ENCODE measurements at regions not wholly inside any gene's neighbourhood (a gene's known extent, or its start where the extent isn't known, plus 50 kb on each side); places are given as distances from the start of the nearest gene placed in this dataset.

DNA sequence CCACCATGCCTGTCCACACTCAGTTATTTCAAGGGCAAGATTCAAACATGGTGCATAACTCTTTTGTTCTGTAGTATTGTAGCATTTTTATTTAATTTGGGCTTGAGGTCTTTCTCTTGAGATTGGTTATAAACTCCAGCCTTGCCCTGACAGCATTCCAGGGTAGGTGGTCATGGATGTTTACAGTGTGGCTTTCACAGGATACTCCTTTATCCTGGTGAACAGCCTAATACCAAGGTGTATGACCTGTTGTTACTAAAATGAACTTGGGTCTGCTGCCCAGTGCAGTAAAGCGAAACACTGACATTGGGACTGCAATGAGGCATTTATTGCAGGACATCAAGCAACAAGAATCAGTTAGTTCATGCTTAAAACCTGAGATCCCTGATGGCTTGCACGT lies 434.8 kb downstream of the ANKRD50 start:
- Histone ChIP-seq H3K4me1 (ENCODE audit: control insufficient read depth in 1 of 2, insufficient read depth in 2 of 2, low read depth in 1 of 2, low read length in 1 of 2) (peaks cover 6 to 19% of the 10 kb centered on the region in 2 experiments; a peak in 3 of 4 replicates), H3K27ac (ENCODE audit: low read depth in 2 of 2, low read length in 1 of 2) (peak overlapping the region in 1 of 2 experiments; percentile 83; a peak in 2 of 4 replicates), H3F3A (replicated peaks; ENCODE audit: insufficient read depth) (no peaks in the 10 kb centered on the region), H3K4me2 (no peak overlapping the region), H3K79me2 (ENCODE audit: insufficient read depth) (no peaks in the 10 kb centered on the region), H3K9me3 (no peaks in the 10 kb centered on the region), H3K36me3 (replicated peaks in 1 of 2; ENCODE audit: control insufficient read depth in 1 of 2, insufficient read depth in 2 of 2, low read length in 1 of 2) (no peaks in the 10 kb centered on the region), H3K9ac (no peak overlapping the region), H2AFZ (ENCODE audit: low read depth) (no peak overlapping the region), H3K4me3 (ENCODE audit: low read depth in 2 of 2, low read length in 1 of 2) (no peak overlapping the region), H3K27me3 (ENCODE audit: insufficient read depth) (no peaks in the 10 kb centered on the region), H3K9me2 (no peaks in the 10 kb centered on the region), H4K20me1 (ENCODE audit: insufficient read depth) (no peaks in the 10 kb centered on the region)
- TF ChIP-seq MXI1 (IDR thresholded peaks at IDR 0.05; ENCODE audit: low read depth, low read length) (no peak), SMC3 (IDR thresholded peaks at IDR 0.05; ENCODE audit: low read depth, low read length) (no peak), RAD21 (IDR thresholded peaks at IDR 0.05; ENCODE audit: low read length) (no peak), YY1 (IDR thresholded peaks at IDR 0.05; ENCODE audit: low read depth) (no peak), RXRA (IDR thresholded peaks at IDR 0.05; ENCODE audit: borderline replicate concordance, low read depth) (no peak), EZH2phosphoT487 (IDR thresholded peaks at IDR 0.05; ENCODE audit: borderline replicate concordance, low read depth) (no peak)
- TF ChIP-seq, protein P1, sequence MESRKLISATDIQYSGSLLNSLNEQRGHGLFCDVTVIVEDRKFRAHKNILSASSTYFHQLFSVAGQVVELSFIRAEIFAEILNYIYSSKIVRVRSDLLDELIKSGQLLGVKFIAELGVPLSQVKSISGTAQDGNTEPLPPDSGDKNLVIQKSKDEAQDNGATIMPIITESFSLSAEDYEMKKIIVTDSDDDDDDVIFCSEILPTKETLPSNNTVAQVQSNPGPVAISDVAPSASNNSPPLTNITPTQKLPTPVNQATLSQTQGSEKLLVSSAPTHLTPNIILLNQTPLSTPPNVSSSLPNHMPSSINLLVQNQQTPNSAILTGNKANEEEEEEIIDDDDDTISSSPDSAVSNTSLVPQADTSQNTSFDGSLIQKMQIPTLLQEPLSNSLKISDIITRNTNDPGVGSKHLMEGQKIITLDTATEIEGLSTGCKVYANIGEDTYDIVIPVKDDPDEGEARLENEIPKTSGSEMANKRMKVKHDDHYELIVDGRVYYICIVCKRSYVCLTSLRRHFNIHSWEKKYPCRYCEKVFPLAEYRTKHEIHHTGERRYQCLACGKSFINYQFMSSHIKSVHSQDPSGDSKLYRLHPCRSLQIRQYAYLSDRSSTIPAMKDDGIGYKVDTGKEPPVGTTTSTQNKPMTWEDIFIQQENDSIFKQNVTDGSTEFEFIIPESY (IDR thresholded peaks at IDR 0.05; ENCODE audit: borderline replicate concordance, low read depth), result no peak
- ChIA-PET CTCF (no interaction called here), POLR2A (no interaction called here)
- 96% methylated on average over 2 of the region's 2 CpGs for WGBS (ENCODE audit: low lambda C conversion rate)
- DNase-seq, result no peak

DNA sequence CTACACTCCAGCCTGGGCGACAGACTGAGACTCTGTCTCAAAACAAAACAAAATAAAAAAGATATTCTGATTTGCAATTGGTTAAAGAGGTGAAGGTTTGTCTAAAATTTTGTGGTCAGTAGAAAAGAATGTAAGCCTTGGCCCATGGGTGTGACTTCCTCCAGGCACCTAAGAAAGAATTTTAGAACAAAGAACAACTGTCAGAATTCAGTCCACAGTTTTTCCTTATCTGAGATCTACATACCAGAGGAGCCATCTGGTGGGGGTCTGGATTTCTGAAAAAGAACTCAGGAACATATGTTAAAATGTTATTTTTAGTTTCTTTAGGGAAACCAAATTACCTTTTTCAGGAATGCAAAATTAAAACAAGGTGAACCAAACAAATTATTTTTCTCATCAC lies 434.1 kb downstream of the ANKRD50 start:
- peak overlapping the region in 1 of 2 experiments; percentile 88; a peak in 3 of 4 replicates for H3K27ac ChIP-seq (ENCODE audit: low read depth in 2 of 2, low read length in 1 of 2)
- H3K9ac ChIP-seq, result no peak overlapping the region
- no peak overlapping the region for H3K4me2 ChIP-seq
- DNase-seq, result peak; percentile 29
- no peaks in the 10 kb centered on the region for H3K9me2 ChIP-seq
- ChIA-PET CTCF (no interaction called here), POLR2A (interaction anchor here (0.5 kb wide), 1 partner anchor 46 kb away, joined by 3 read pairs; no protein-coding TSS in a partner anchor)
- H3K9me3 ChIP-seq, result no peaks in the 10 kb centered on the region
- peaks cover 6 to 19% of the 10 kb centered on the region in 2 experiments; a peak in 3 of 4 replicates for H3K4me1 ChIP-seq (ENCODE audit: control insufficient read depth in 1 of 2, insufficient read depth in 2 of 2, low read depth in 1 of 2, low read length in 1 of 2)
- no peaks in the 10 kb centered on the region for H4K20me1 ChIP-seq (ENCODE audit: insufficient read depth)
- H3K4me3 ChIP-seq (ENCODE audit: low read depth in 2 of 2, low read length in 1 of 2), result no peak overlapping the region
- no peak overlapping the region; the same call in 1 of the 2 replicates for H2AFZ ChIP-seq (ENCODE audit: low read depth)
- H3F3A ChIP-seq (replicated peaks; ENCODE audit: insufficient read depth), result no peaks in the 10 kb centered on the region
- H3K27me3 ChIP-seq (ENCODE audit: insufficient read depth), result no peaks in the 10 kb centered on the region
- H3K36me3 ChIP-seq (replicated peaks in 1 of 2; ENCODE audit: control insufficient read depth in 1 of 2, insufficient read depth in 2 of 2, low read length in 1 of 2), result peaks cover 0 to 3% of the 10 kb centered on the region in 2 experiments
- 59% methylated on average over 1 of the region's 1 CpG for WGBS (ENCODE audit: low lambda C conversion rate)
- no peaks in the 10 kb centered on the region for H3K79me2 ChIP-seq (ENCODE audit: insufficient read depth)
- TF ChIP-seq, protein P2, sequence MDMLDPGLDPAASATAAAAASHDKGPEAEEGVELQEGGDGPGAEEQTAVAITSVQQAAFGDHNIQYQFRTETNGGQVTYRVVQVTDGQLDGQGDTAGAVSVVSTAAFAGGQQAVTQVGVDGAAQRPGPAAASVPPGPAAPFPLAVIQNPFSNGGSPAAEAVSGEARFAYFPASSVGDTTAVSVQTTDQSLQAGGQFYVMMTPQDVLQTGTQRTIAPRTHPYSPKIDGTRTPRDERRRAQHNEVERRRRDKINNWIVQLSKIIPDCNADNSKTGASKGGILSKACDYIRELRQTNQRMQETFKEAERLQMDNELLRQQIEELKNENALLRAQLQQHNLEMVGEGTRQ (IDR thresholded peaks at IDR 0.05; ENCODE audit: borderline replicate concordance, low read depth, low read length), result no peak
- peak; percentile 71 for TF ChIP-seq CHD2 (IDR thresholded peaks at IDR 0.05; ENCODE audit: low read length, partially characterized antibody)
- no peak for TF ChIP-seq FOSL2 (IDR thresholded peaks at IDR 0.05; ENCODE audit: borderline replicate concordance, low read depth)
- no peak for TF ChIP-seq YY1 (IDR thresholded peaks at IDR 0.05; ENCODE audit: low read depth)
- peak; percentile 54 for TF ChIP-seq JUND (IDR thresholded peaks at IDR 0.05)
- peak; percentile 50; the same call in 1 of the 2 replicates for TF ChIP-seq TEAD4 (IDR thresholded peaks at IDR 0.05; ENCODE audit: borderline replicate concordance, insufficient read depth)
- TF ChIP-seq MXI1 (IDR thresholded peaks at IDR 0.05; ENCODE audit: low read depth, low read length), result no peak
- TF ChIP-seq, protein P3, sequence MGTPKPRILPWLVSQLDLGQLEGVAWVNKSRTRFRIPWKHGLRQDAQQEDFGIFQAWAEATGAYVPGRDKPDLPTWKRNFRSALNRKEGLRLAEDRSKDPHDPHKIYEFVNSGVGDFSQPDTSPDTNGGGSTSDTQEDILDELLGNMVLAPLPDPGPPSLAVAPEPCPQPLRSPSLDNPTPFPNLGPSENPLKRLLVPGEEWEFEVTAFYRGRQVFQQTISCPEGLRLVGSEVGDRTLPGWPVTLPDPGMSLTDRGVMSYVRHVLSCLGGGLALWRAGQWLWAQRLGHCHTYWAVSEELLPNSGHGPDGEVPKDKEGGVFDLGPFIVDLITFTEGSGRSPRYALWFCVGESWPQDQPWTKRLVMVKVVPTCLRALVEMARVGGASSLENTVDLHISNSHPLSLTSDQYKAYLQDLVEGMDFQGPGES (IDR thresholded peaks at IDR 0.05; ENCODE audit: low read depth, low read length), result no peak
- TF ChIP-seq, protein P1 (IDR thresholded peaks at IDR 0.05; ENCODE audit: borderline replicate concordance, low read depth), result no peak
- no peak for TF ChIP-seq RFX5 (IDR thresholded peaks at IDR 0.05; ENCODE audit: low read length)
- TF ChIP-seq TAF1 (IDR thresholded peaks at IDR 0.05; ENCODE audit: borderline replicate concordance, low read depth, low read length), result no peak
- TF ChIP-seq, protein P4, sequence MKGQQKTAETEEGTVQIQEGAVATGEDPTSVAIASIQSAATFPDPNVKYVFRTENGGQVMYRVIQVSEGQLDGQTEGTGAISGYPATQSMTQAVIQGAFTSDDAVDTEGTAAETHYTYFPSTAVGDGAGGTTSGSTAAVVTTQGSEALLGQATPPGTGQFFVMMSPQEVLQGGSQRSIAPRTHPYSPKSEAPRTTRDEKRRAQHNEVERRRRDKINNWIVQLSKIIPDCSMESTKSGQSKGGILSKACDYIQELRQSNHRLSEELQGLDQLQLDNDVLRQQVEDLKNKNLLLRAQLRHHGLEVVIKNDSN (IDR thresholded peaks at IDR 0.05; ENCODE audit: borderline replicate concordance, low read depth), result no peak
- no peak for TF ChIP-seq SIN3A (IDR thresholded peaks at IDR 0.05; ENCODE audit: borderline replicate concordance, low read depth, low read length)
- TF ChIP-seq NFIC (IDR thresholded peaks at IDR 0.05; ENCODE audit: borderline replicate concordance), result peak; percentile 54; the same call in 1 of the 2 replicates
- no peak for TF ChIP-seq FOXJ3 (CRISPR knock-in tag; IDR thresholded peaks at IDR 0.05)
- peak; percentile 72 for TF ChIP-seq POLR2AphosphoS5 (IDR thresholded peaks at IDR 0.05; ENCODE audit: low read depth, low read length)

Measured in SK-N-SH (cell line).